Subcutaneous abdominal adipose tissue (tissue), 5 donors: ENCODE measurements at regions not wholly inside any gene's neighbourhood (a gene's known extent, or its start where the extent isn't known, plus 50 kb on each side); places are given as distances from the start of the nearest gene placed in this dataset.

Experiments
- H3K27ac ChIP-seq: one replicate; pipeline ENCODE4 v1.7.0; 2013; ENCODE audit warnings: low read depth, mild to moderate bottlenecking, inconsistent platforms, low read length, moderate library complexity
- H3K27me3 ChIP-seq, 5 donors: one replicate each; pipeline ENCODE4 v1.7.0; 2013; ENCODE audit warnings: low read length in 5 of 5, inconsistent platforms in 1 of 5; ENCODE audit not compliant: control insufficient read depth in 5 of 5, insufficient read depth in 4 of 5
- H3K36me3 ChIP-seq, 5 donors: one replicate each; pipeline ENCODE4 v1.7.0; 2013; ENCODE audit warnings: low read length in 5 of 5; ENCODE audit not compliant: control insufficient read depth in 5 of 5, insufficient read depth in 5 of 5
- H3K4me1 ChIP-seq, 5 donors: one replicate each; pipeline ENCODE4 v1.7.0; 2013; ENCODE audit warnings: low read length in 5 of 5, mild to moderate bottlenecking in 3 of 5, moderate library complexity in 1 of 5; ENCODE audit not compliant: control insufficient read depth in 5 of 5, insufficient read depth in 5 of 5
- H3K4me3 ChIP-seq, 5 donors: one replicate each; pipeline ENCODE4 v1.7.0; 2013; ENCODE audit warnings: low read length in 5 of 5, low read depth in 1 of 5
- H3K9ac ChIP-seq, 5 donors: one replicate each; pipeline ENCODE4 v1.7.0; 2013; ENCODE audit warnings: low read length in 5 of 5, mild to moderate bottlenecking in 4 of 5, moderate library complexity in 3 of 5
- H3K9me3 ChIP-seq, 5 donors: one replicate each; pipeline ENCODE4 v1.7.0; 2013; ENCODE audit warnings: low read length in 5 of 5; ENCODE audit not compliant: control insufficient read depth in 5 of 5
- donor health status: healthy.
- donor health status: healthy.
- donor health status: healthy.
- donor health status: healthy.
- donor health status: healthy.

DNA sequence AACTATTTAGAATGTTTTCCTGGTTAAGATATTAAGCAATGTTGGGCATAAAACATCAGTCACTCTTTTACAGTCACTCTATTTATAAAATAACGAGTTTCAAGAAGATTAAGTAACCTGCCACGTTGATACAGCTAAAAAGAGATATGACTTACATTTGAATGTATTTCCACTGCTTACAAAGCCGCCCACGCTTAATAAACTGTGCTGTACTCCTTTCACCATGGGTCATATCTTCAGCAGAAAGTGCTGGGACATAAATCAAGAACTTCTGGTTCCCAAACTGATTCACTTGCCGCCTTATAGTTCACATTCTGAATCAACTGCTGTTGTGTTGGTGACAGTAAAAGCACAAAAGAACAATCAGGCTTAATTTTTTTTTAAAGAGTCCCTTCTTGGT is 666.7 kb downstream of the NCAM2 start:
- Histone ChIP-seq H3K27ac (no peak overlapping the region), H3K27me3 (no peaks in the 10 kb centered on the region), H3K4me1 (no peaks in the 10 kb centered on the region), H3K36me3 (no peaks in the 10 kb centered on the region), H3K9ac (no peak overlapping the region), H3K4me3 (no peak overlapping the region), H3K9me3 (no peaks in the 10 kb centered on the region)

DNA sequence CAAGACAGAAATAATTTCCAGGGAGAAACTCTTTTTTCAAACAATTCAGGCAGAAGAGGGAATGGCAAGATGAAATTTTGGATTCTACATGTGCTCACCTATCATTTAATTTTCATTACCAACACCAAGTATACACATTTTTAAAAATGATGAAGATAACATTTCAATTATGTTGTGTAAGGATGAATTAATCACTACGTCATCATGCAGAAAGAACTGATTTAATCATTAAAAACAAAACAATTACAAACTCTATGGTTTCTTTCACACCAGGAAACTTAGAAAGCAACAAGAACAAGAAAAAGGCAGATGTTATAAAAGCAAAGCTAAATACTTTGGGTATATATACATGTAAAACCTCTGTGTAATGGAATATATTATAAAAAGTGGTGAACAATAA is 668.5 kb downstream of the NCAM2 start:
- Histone ChIP-seq H3K27me3 (no peaks in the 10 kb centered on the region), H3K9me3 (no peaks in the 10 kb centered on the region), H3K4me1 (no peaks in the 10 kb centered on the region), H3K4me3 (no peak overlapping the region), H3K9ac (no peak overlapping the region), H3K27ac (no peak overlapping the region), H3K36me3 (no peaks in the 10 kb centered on the region)

DNA sequence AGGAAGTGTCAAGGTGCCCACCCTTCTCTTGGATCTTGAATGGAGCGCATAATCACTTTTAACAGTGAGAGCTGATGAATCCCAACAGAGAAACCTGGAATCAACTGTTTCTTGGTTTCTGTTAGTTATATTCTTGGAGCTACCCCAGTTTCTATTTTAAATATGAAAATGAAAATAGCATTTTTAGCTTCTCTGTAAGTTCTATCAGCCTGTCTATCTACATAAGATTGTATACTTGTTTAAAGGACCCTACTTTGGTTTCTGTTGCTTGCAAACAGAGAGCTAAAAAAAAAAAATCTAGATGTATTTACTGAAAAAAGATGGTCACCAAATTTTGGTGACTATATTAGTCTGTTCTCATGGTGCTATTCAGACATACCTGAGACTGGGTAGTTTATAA is 670.0 kb downstream of the NCAM2 start:
- no peaks in the 10 kb centered on the region for H3K4me1 ChIP-seq
- no peaks in the 10 kb centered on the region for H3K27me3 ChIP-seq
- H3K27ac ChIP-seq, result no peak overlapping the region
- no peak overlapping the region for H3K9ac ChIP-seq
- no peaks in the 10 kb centered on the region for H3K36me3 ChIP-seq
- no peaks in the 10 kb centered on the region for H3K9me3 ChIP-seq
- H3K4me3 ChIP-seq, result no peak overlapping the region

DNA sequence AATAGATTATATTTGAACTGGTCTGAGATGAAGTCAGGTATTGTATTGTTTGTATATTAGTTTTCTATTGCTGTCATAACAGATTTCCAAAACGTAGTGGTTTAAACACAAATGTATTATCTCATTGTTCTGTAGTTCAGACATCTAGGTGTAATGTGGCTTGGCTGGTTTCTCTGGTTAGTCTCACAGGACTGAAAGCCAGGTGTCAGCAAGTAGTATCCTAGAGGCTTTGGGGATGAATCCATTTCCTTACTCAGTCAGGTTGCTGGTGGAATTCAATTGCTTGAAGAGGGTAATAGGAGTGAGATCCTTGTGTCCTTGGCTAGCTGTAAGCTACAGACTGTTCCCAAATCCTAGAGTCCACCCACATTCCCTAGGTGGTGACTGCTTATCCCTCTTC is 675.8 kb downstream of the NCAM2 start:
- no peak overlapping the region for H3K4me3 ChIP-seq
- H3K9me3 ChIP-seq, result peaks cover 0 to 2% (median 0%) of the 10 kb centered on the region in 5 donors
- H3K27ac ChIP-seq, result no peak overlapping the region
- no peaks in the 10 kb centered on the region for H3K4me1 ChIP-seq
- H3K36me3 ChIP-seq, result no peaks in the 10 kb centered on the region
- no peak overlapping the region for H3K9ac ChIP-seq
- no peaks in the 10 kb centered on the region for H3K27me3 ChIP-seq

DNA sequence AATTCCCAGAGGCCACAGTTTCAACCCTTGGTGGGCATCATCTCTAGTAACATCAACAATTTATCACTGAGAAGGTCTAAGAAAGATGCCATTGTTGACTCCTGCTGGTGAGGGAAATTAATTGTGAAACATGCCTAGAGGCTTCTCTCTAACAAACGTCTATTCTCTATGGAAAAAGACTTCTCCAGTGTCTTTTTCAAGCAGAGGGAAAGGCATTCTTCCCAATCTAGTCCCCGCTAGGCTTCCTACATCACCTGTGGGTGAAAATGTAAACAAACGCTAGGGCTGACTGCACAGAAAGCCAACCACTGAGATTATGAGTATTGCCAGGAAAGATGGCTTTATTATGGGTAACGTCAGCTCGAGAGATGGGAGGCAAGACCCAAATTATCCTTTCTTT is 677.4 kb downstream of the NCAM2 start:
- Histone ChIP-seq H3K27ac (no peak overlapping the region), H3K4me3 (no peak overlapping the region), H3K9ac (no peak overlapping the region), H3K9me3 (peaks cover 0 to 2% (median 0%) of the 10 kb centered on the region in 5 donors), H3K27me3 (no peaks in the 10 kb centered on the region), H3K4me1 (no peaks in the 10 kb centered on the region), H3K36me3 (no peaks in the 10 kb centered on the region)

DNA sequence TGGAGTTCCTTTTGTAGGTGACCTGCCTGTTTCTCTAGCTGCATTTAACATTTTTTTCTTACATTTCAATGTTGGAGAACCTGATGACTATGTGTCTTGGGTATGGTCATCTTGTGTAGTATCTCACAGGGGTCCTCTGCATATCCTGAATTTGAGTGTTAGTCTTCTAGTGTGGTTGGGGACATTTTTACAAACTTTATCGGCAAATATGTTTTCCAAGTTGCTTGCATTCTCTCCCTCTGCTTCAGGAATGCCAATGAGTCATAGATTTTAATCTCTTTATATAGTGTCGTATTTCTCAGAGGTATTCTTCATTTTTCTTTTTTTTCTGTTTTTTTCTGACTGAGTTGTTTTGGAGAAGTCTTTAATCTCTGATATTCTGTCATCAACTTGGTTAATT is 684.0 kb downstream of the NCAM2 start:
- no peak overlapping the region for H3K9ac ChIP-seq
- no peaks in the 10 kb centered on the region for H3K36me3 ChIP-seq
- no peaks in the 10 kb centered on the region for H3K27me3 ChIP-seq
- H3K9me3 ChIP-seq, result peaks cover 0 to 2% (median 0%) of the 10 kb centered on the region in 5 donors
- H3K27ac ChIP-seq, result no peak overlapping the region
- H3K4me3 ChIP-seq, result no peak overlapping the region
- H3K4me1 ChIP-seq, result no peaks in the 10 kb centered on the region

DNA sequence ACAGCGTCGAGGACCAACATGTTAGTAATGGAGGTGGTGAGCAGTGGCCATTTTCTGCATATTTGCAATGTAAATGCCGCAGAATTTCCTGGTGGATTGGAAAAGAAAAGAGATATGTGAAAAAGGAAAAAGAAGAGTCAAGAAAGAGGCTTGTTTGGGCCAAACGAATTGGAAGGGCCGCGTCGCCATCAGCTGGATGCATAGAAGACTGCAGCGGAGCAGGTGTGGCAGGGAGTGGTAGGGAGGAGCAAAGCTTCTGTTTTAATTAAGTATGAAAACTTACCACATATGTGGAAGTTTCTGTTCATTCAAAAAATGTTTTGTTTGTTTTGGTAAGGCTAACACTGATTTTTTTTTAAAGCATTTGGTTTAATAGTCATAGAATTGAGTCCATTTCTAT is 690.7 kb downstream of the NCAM2 start:
- H3K9me3 ChIP-seq, result peaks cover 0 to 2% (median 0%) of the 10 kb centered on the region in 5 donors
- no peaks in the 10 kb centered on the region for H3K27me3 ChIP-seq
- no peak overlapping the region for H3K4me3 ChIP-seq
- no peaks in the 10 kb centered on the region for H3K36me3 ChIP-seq
- H3K4me1 ChIP-seq, result no peaks in the 10 kb centered on the region
- no peak overlapping the region for H3K9ac ChIP-seq
- no peak overlapping the region for H3K27ac ChIP-seq

DNA sequence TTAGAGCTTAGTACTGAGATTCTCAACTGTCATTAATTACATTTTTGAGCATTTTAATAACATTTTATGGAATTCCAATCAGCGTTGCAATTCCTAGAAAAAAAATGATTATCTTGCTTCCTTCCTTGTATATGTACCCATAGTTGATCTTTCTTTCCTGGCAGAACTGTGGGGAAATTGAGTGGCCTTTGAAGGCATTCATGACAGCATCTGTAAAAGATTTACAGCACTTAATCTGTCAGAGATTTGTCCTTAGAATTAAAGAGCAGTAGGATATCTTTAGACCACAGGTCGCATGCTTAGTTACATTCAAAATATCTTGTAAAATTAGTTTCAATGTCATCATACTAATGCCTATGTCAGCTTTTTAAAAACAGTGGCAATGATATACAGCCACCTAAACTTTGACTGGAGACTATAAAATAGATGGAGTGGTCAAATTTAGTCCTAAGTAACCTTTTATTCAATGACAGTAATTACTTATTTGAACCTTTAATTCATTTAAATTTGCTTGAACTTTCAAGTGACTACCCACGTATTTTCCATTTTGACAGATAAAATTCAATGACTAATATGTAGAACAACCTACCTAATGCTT is 692.0 kb downstream of the NCAM2 start:
- no peaks in the 10 kb centered on the region for H3K4me1 ChIP-seq
- H3K27ac ChIP-seq, result no peak overlapping the region
- H3K27me3 ChIP-seq, result no peaks in the 10 kb centered on the region
- no peak overlapping the region for H3K9ac ChIP-seq
- H3K4me3 ChIP-seq, result no peak overlapping the region
- H3K36me3 ChIP-seq, result no peaks in the 10 kb centered on the region
- peaks cover 0 to 2% (median 0%) of the 10 kb centered on the region in 5 donors for H3K9me3 ChIP-seq

DNA sequence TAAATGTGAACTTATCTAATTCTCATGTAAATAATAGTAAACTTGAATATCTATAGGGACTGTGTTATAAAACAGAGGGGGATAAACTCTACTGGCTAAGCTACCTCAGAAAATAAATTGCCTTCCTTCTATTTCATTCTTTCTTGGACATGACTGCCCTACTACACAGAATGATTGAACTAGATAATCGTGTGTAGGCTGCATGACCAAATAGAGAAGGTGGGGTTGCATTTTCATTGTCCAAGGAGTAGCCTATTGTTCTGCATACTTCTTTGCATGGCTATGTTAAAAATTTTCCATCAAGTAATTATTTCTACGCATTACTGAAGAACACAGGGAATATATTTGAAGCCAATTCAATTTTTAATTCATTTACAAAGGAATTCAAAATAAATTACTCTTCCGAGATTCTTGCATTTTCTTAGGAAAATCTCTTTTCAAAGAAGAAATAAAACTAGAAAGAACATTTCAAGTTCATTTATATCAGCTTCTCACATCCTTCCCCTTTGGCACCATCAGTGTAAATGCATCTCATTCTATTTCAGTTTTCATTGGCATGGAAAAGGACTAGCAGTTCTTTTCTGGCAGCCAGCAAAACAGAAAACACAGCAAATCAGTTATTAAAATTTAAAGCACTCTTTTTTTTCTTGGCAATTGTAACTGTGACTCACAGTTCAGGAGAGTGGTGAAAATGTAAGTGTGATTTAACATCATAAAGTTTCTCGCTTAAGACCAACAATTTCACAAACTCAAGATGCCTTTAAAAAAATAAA is 714.7 kb downstream of the NCAM2 start:
- H3K27me3 ChIP-seq, result no peaks in the 10 kb centered on the region
- no peak overlapping the region for H3K9ac ChIP-seq
- H3K27ac ChIP-seq, result no peak overlapping the region
- no peaks in the 10 kb centered on the region for H3K36me3 ChIP-seq
- H3K9me3 ChIP-seq, result no peaks in the 10 kb centered on the region
- H3K4me1 ChIP-seq, result no peaks in the 10 kb centered on the region
- H3K4me3 ChIP-seq, result no peak overlapping the region

DNA sequence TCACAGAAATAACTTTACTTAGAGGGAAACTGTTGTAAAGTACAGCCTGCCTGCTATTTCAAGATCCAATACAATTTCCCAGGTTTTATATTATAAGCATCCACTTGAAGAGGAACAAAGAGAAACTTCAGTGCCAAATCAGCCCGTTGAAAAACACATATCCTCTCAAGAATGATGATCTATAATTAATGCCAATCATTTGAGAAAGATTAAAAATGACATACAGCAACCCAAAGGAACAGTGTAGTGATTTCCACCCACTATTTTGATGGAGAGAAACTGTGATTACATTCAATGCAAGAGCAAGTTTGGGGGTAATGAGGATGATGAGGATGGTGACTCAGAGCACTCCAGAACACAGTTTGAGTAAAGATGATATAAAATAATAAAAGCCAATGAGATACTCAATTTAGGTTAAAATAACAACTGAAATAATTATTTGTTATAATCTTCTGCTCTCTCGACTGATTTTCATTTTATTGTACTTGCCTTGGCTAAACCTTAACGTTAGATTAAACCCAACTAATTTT is 715.5 kb downstream of the NCAM2 start:
- Histone ChIP-seq H3K36me3 (no peaks in the 10 kb centered on the region), H3K4me3 (no peak overlapping the region), H3K27me3 (no peaks in the 10 kb centered on the region), H3K9ac (no peak overlapping the region), H3K9me3 (no peaks in the 10 kb centered on the region), H3K27ac (no peak overlapping the region), H3K4me1 (no peaks in the 10 kb centered on the region)
